Esophagus muscularis mucosa (tissue), 4 donors: ENCODE measurements at regions not wholly inside any gene's neighbourhood (a gene's known extent, or its start where the extent isn't known, plus 50 kb on each side); places are given as distances from the start of the nearest gene placed in this dataset.

Experiments
- DNase-seq: peaks from one replicate; pipeline ENCODE4 v3.0.0-alpha.2; 2017; ENCODE audit errors: extremely low spot score
- H3K27ac ChIP-seq, 4 donors: fragments of 200-600 bp; sonication (generic); replicated peaks in 1 of 4; 1 replicate in 3 of 4; 2 replicates in 1 of 4; pipeline ENCODE4 v1.5.1; 2016 to 2019; ENCODE audit warnings: mild to moderate bottlenecking in 1 of 4
- H3K27me3 ChIP-seq, 4 donors: fragments of 200-600 bp; sonication (generic); one replicate each; pipeline versions ENCODE4 v1.5.1 to v1.6.0; 2016 to 2019
- H3K36me3 ChIP-seq, 4 donors: fragments of 200-600 bp; sonication (generic); one replicate each; pipeline ENCODE4 v1.5.1; 2016 to 2019
- H3K4me1 ChIP-seq, 4 donors: fragments of 200-600 bp; sonication (generic); one replicate each; pipeline ENCODE4 v1.5.1; 2016 to 2019
- H3K4me3 ChIP-seq, 4 donors: fragments of 200-600 bp; sonication (generic); 1 replicate in 2 of 4; 2 replicates in 2 of 4; pipeline ENCODE4 v1.5.1; 2016 to 2019; ENCODE audit warnings: mild to moderate bottlenecking in 4 of 4, moderate library complexity in 1 of 4
- H3K9me3 ChIP-seq, 4 donors: fragments of 200-600 bp; sonication (generic); 1 replicate in 3 of 4; 2 replicates in 1 of 4; pipeline ENCODE4 v1.5.1; 2016 to 2019
- CTCF ChIP-seq, 3 experiments: fragments of 200-600 bp in 2 of 3; fragments of 450-650 bp in 1 of 3; sonication (generic) in 2 of 3; IDR thresholded peaks; one replicate each; pipeline ENCODE4 v1.5.1; 2017 to 2019; ENCODE audit warnings: antibody characterized with exemption in 3 of 3, mild to moderate bottlenecking in 2 of 3, moderate library complexity in 1 of 3
- EP300 ChIP-seq: sonication (generic); formaldehyde crosslinking; IDR thresholded peaks from one replicate; pipeline ENCODE4 v1.6.1; 2017; ENCODE audit warnings: antibody characterized with exemption
- POLR2A ChIP-seq: fragments of 450-650 bp; IDR thresholded peaks from one replicate; pipeline ENCODE4 v1.6.1; 2017; ENCODE audit warnings: antibody characterized with exemption, moderate library complexity, mild to moderate bottlenecking, low read depth
- POLR2AphosphoS5 ChIP-seq, 2 donors: sonication (generic); formaldehyde crosslinking; IDR thresholded peaks; one replicate each; pipeline ENCODE4 v1.6.1; 2017; ENCODE audit warnings: antibody characterized with exemption in 2 of 2
- WGBS: methylation state at CpG from one replicate; pipeline ENCODE4 v1.1.5; 2018; 5-methylcytosine and 5-hydroxymethylcytosine counted together
- intact Hi-C: fragments of 100-400 bp; cut with DNase I; formaldehyde crosslinking; loops from one replicate; pipeline ENCODE4 v1.15.1; 2023

- intact Hi-C loops, result no loop called here
- TF ChIP-seq POLR2AphosphoS5 (IDR thresholded peaks at IDR 0.05) (no peak), EP300 (no peak), CTCF (IDR thresholded peaks at IDR 0.05) (no peak), POLR2A (no peak)
- no peaks in the 10 kb centered on the region for H3K9me3 ChIP-seq
- H3K27me3 ChIP-seq, result no peaks in the 10 kb centered on the region
- DNase-seq, result no peak
- no peaks in the 10 kb centered on the region for H3K36me3 ChIP-seq
- no peaks in the 10 kb centered on the region for H3K4me1 ChIP-seq
- no peak overlapping the region for H3K27ac ChIP-seq
- WGBS, result 91% methylated on average over 1 of the region's 1 CpG
- no peak overlapping the region for H3K4me3 ChIP-seq
Observed at GRCh38 chr4:174170906-174171305, 112.6 kb downstream of the FBXO8 start.

- Histone ChIP-seq H3K27me3 (no peaks in the 10 kb centered on the region), H3K27ac (no peak overlapping the region), H3K4me3 (no peak overlapping the region), H3K4me1 (no peaks in the 10 kb centered on the region), H3K9me3 (no peaks in the 10 kb centered on the region), H3K36me3 (no peaks in the 10 kb centered on the region)
- TF ChIP-seq CTCF (IDR thresholded peaks at IDR 0.05) (no peak), EP300 (no peak), POLR2AphosphoS5 (IDR thresholded peaks at IDR 0.05) (no peak), POLR2A (no peak)
- intact Hi-C loops, result no loop called here
- DNase-seq, result no peak
- WGBS, result 94% methylated on average over 7 of the region's 7 CpGs
Observed at GRCh38 chr4:174170091-174170490, 113.4 kb downstream of the FBXO8 start.

- WGBS, result 40% methylated on average over 7 of the region's 7 CpGs
- intact Hi-C loops, result loop anchor here (2.0 to 5.0 kb wide), 4 partner anchors 166 to 740 kb away; no protein-coding TSS in a partner anchor
- H3K36me3 ChIP-seq, result no peaks in the 10 kb centered on the region
- DNase-seq, result no peak
- H3K27me3 ChIP-seq, result no peaks in the 10 kb centered on the region
- no peak overlapping the region for H3K27ac ChIP-seq
- TF ChIP-seq EP300 (no peak), POLR2AphosphoS5 (IDR thresholded peaks at IDR 0.05) (no peak), POLR2A (no peak), CTCF (IDR thresholded peaks at IDR 0.05) (no peak)
- H3K4me3 ChIP-seq, result no peak overlapping the region
- H3K9me3 ChIP-seq, result no peaks in the 10 kb centered on the region
- peaks cover 12 to 38% (median 34%) of the 10 kb centered on the region in 4 donors for H3K4me1 ChIP-seq
Observed at GRCh38 chr4:174157106-174157607, 126.3 kb downstream of the FBXO8 start.

- no peaks in the 10 kb centered on the region for H3K27me3 ChIP-seq
- DNase-seq, result no peak
- H3K27ac ChIP-seq, result peak overlapping the region in 2 of 4 donors; percentile 48 to 60
- H3K4me3 ChIP-seq, result peak overlapping the region in 2 of 4 donors; percentile 3
- intact Hi-C loops, result loop anchor here (2.0 to 5.0 kb wide), 4 partner anchors 166 to 739 kb away; no protein-coding TSS in a partner anchor
- WGBS, result 16% methylated on average over 3 of the region's 3 CpGs
- TF ChIP-seq CTCF (IDR thresholded peaks at IDR 0.05), result peak; percentile 55 to 73 (median 73)
- no peak for TF ChIP-seq EP300
- no peaks in the 10 kb centered on the region for H3K9me3 ChIP-seq
- H3K4me1 ChIP-seq, result peaks cover 12 to 39% (median 36%) of the 10 kb centered on the region in 4 donors
- no peaks in the 10 kb centered on the region for H3K36me3 ChIP-seq
Observed at GRCh38 chr4:174156239-174156826, 127.1 kb downstream of the FBXO8 start.
